Keratinocyte (primary cell): ENCODE measurements at regions not wholly inside any gene's neighbourhood (a gene's known extent, or its start where the extent isn't known, plus 50 kb on each side); places are given as distances from the start of the nearest gene placed in this dataset.

ENCODE experiments used
- EZH2 ChIP-seq: IDR thresholded peaks from one replicate; pipeline ENCODE4 v1.6.1; 2012; ENCODE audit warnings: inconsistent platforms, mild to moderate bottlenecking, low read length, moderate library complexity
- TF ChIP-seq, protein P1 (sequence below), 3 experiments: IDR thresholded peaks in 1 of 3; conservative IDR thresholded peaks in 1 of 3; optimal IDR thresholded peaks in 1 of 3; 2 replicates in 2 of 3; 3 replicates in 1 of 3; pipeline versions ENCODE3 to v1.5.1; 2011; ENCODE audit warnings: low read length in 3 of 3, mild to moderate bottlenecking in 3 of 3, moderate library complexity in 2 of 3, control low read depth in 1 of 3, inconsistent platforms in 1 of 3; ENCODE audit not compliant: insufficient read depth in 2 of 3; ENCODE audit errors: extremely low read depth in 1 of 3

DNA sequence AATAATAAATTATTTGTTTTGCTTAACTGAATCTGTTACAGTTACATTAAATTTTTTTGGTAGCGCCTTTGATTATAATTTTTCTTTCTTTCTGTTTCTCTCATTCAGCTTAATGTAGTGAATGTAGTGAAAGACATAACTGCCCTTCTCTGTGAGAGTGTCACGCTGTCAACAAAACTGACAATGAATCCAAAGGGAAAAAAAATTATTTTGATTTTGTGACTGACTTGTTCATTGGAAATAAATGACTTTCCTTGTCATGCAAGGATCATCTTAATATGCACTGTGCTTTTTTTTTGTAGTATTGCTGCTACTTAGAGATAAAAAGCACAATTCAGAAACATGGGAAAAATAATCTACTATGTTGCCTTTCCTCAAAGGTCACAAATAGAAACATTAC is 1196.4 kb downstream of the PCDH17 start:
- TF ChIP-seq, protein P1, sequence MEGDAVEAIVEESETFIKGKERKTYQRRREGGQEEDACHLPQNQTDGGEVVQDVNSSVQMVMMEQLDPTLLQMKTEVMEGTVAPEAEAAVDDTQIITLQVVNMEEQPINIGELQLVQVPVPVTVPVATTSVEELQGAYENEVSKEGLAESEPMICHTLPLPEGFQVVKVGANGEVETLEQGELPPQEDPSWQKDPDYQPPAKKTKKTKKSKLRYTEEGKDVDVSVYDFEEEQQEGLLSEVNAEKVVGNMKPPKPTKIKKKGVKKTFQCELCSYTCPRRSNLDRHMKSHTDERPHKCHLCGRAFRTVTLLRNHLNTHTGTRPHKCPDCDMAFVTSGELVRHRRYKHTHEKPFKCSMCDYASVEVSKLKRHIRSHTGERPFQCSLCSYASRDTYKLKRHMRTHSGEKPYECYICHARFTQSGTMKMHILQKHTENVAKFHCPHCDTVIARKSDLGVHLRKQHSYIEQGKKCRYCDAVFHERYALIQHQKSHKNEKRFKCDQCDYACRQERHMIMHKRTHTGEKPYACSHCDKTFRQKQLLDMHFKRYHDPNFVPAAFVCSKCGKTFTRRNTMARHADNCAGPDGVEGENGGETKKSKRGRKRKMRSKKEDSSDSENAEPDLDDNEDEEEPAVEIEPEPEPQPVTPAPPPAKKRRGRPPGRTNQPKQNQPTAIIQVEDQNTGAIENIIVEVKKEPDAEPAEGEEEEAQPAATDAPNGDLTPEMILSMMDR (optimal IDR thresholded peaks at IDR 0.05 in 1 of 3, IDR thresholded peaks at IDR 0.05 in 1 of 3, conservative IDR thresholded peaks at IDR 0.05 in 1 of 3; ENCODE audit: extremely low read depth in 1 of 3, insufficient read depth in 2 of 3, low read length in 3 of 3): no peak
- no peak for TF ChIP-seq EZH2
